WERI-Rb-1 (cell line): ENCODE measurements at regions not wholly inside any gene's neighbourhood (a gene's known extent, or its start where the extent isn't known, plus 50 kb on each side); places are given as distances from the start of the nearest gene placed in this dataset.
A peak's percentile ranks its signal among the peaks of the same experiment; 100 is the strongest.

Source experiments
- DNase-seq: peaks from one replicate; pipeline ENCODE4 v3.0.0-alpha.2; 2020
- H3K27ac ChIP-seq: fragments of 250-450 bp; sonication (Bioruptor Pico); 2 replicates; pipeline ENCODE4 v1.5.1; 2020; ENCODE audit warnings: mild to moderate bottlenecking, moderate library complexity
- H3K27me3 ChIP-seq: fragments of 250-450 bp; sonication (Bioruptor Pico); 2 replicates; pipeline ENCODE4 v1.5.1; 2021; ENCODE audit warnings: mild to moderate bottlenecking, low read depth, moderate library complexity; ENCODE audit not compliant: insufficient read depth, severe bottlenecking
- H3K36me3 ChIP-seq: fragments of 250-450 bp; sonication (Bioruptor Pico); 2 replicates; pipeline ENCODE4 v1.5.1; 2020; ENCODE audit warnings: mild to moderate bottlenecking, moderate library complexity
- H3K4me3 ChIP-seq: 2 replicates; pipeline ENCODE4 v1.5.1; 2011; ENCODE audit warnings: low read depth, mild to moderate bottlenecking, control low read depth, low read length
- H3K9me3 ChIP-seq: fragments of 250-450 bp; sonication (Bioruptor Pico); 2 replicates; pipeline ENCODE4 v1.5.1; 2021; ENCODE audit warnings: mild to moderate bottlenecking, moderate library complexity; ENCODE audit not compliant: severe bottlenecking
- TF ChIP-seq, protein P1 (sequence below): IDR thresholded peaks from 2 replicates; pipeline ENCODE4 v1.5.1; 2011; ENCODE audit warnings: low read depth, mild to moderate bottlenecking, control low read depth, inconsistent platforms, low read length

GRCh38 chr6:99780556-99780885 lies 173.9 kb downstream of the PRDM13 start:
- no peak overlapping the region for H3K27ac ChIP-seq
- TF ChIP-seq, protein P1, sequence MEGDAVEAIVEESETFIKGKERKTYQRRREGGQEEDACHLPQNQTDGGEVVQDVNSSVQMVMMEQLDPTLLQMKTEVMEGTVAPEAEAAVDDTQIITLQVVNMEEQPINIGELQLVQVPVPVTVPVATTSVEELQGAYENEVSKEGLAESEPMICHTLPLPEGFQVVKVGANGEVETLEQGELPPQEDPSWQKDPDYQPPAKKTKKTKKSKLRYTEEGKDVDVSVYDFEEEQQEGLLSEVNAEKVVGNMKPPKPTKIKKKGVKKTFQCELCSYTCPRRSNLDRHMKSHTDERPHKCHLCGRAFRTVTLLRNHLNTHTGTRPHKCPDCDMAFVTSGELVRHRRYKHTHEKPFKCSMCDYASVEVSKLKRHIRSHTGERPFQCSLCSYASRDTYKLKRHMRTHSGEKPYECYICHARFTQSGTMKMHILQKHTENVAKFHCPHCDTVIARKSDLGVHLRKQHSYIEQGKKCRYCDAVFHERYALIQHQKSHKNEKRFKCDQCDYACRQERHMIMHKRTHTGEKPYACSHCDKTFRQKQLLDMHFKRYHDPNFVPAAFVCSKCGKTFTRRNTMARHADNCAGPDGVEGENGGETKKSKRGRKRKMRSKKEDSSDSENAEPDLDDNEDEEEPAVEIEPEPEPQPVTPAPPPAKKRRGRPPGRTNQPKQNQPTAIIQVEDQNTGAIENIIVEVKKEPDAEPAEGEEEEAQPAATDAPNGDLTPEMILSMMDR, result no peak
- H3K4me3 ChIP-seq, result no peak overlapping the region
- no peaks in the 10 kb centered on the region for H3K27me3 ChIP-seq
- no peaks in the 10 kb centered on the region for H3K36me3 ChIP-seq
- DNase-seq, result no peak
- H3K9me3 ChIP-seq, result no peaks in the 10 kb centered on the region

- TF ChIP-seq, protein P1, result no peak
- DNase-seq, result no peak
- Histone ChIP-seq H3K9me3 (no peaks in the 10 kb centered on the region), H3K36me3 (no peaks in the 10 kb centered on the region), H3K27me3 (no peaks in the 10 kb centered on the region), H3K27ac (no peak overlapping the region), H3K4me3 (no peak overlapping the region)
Measured at GRCh38 chr6:99789767-99790166, 183.1 kb downstream of the PRDM13 start.

DNA sequence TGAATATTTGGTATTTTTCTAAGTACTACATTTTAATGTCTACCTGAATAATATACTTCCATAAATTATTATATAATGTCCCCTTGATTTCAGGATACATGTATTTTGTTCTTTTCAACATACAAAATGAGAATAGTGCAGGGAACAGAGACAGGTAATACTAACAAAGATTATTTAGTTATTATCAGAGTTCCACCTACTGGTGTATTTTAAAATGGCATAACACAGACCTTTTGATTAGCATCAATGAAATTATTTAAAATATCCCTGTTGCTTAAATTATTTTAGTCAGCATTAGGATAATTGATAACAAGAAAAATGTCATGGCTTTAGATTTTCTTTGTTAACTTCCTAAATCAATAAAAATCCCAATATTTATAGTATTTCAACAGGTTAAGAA lies 184.0 kb downstream of the PRDM13 start:
- no peaks in the 10 kb centered on the region for H3K27me3 ChIP-seq
- no peak overlapping the region for H3K4me3 ChIP-seq
- H3K9me3 ChIP-seq, result no peaks in the 10 kb centered on the region
- H3K36me3 ChIP-seq, result no peaks in the 10 kb centered on the region
- TF ChIP-seq, protein P1, result no peak
- DNase-seq, result no peak
- H3K27ac ChIP-seq, result no peak overlapping the region

DNA sequence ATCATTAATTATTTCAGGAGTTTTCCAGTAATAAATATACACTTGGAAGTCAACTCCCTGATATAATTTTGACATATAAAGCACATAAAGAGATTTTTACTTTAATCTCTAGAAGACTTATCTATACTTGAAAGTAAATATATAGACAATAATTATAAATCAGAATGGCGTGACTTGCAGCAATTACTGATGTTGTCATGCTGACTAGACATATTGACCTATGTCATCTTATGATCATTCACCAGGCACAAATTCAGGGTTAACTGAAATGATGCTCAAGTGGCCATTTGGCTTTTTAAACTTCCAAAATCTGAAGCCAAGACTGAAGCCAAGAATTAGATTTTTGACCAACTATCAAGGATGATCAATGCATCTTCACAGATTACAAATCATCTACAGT lies 192.2 kb downstream of the MCHR2 start:
- Histone ChIP-seq H3K27ac (no peak overlapping the region), H3K27me3 (no peaks in the 10 kb centered on the region), H3K4me3 (no peak overlapping the region), H3K9me3 (no peaks in the 10 kb centered on the region), H3K36me3 (no peaks in the 10 kb centered on the region)
- TF ChIP-seq, protein P1, result no peak
- no peak for DNase-seq

GRCh38 chr6:99802396-99803031 lies 191.5 kb downstream of the MCHR2 start:
- no peaks in the 10 kb centered on the region for H3K27me3 ChIP-seq
- no peak for DNase-seq
- TF ChIP-seq, protein P1, result peak; percentile 22; the same call in 1 of the 2 replicates

GRCh38 chr6:99808992-99809391 lies 185.0 kb downstream of the MCHR2 start:
- TF ChIP-seq, protein P1, result no peak
- DNase-seq, result no peak
- Histone ChIP-seq H3K27ac (no peak overlapping the region), H3K36me3 (no peaks in the 10 kb centered on the region), H3K27me3 (no peaks in the 10 kb centered on the region), H3K9me3 (no peaks in the 10 kb centered on the region), H3K4me3 (no peak overlapping the region)

More at GRCh38 chr6:99802396-99803031, 191.5 kb downstream of the MCHR2 start:
- Histone ChIP-seq H3K36me3 (no peaks in the 10 kb centered on the region), H3K27ac (no peak overlapping the region), H3K4me3 (no peak overlapping the region), H3K9me3 (no peaks in the 10 kb centered on the region)
